ENCODE measurements at regions not wholly inside any gene's neighbourhood (a gene's known extent, or its start where the extent isn't known, plus 50 kb on each side); places are given as distances from the start of the nearest gene placed in this dataset.

GRCh38 chr3:30154853-30155252, 451.5 kb upstream of the TGFBR2 start:
- no peaks in the 10 kb centered on the region for H4K20me1 ChIP-seq (ENCODE audit: low read depth, low read length)
- no peak overlapping the region for H2AFZ ChIP-seq (ENCODE audit: low read depth, low read length, severe bottlenecking)
- no peak overlapping the region for H3K27ac ChIP-seq (ENCODE audit: low read depth, low read length)
- no peaks in the 10 kb centered on the region for H3K79me2 ChIP-seq (ENCODE audit: insufficient read depth, low read length)
- no peaks in the 10 kb centered on the region for H3F3A ChIP-seq (ENCODE audit: insufficient read depth)
- H3K36me3 ChIP-seq (ENCODE audit: low read length) = no peaks in the 10 kb centered on the region
- H3K9ac ChIP-seq (ENCODE audit: low read length) = no peak overlapping the region
- no peaks in the 10 kb centered on the region for H3K9me3 ChIP-seq (ENCODE audit: insufficient read depth, low read length)
- H3K9me2 ChIP-seq (replicated peaks; ENCODE audit: insufficient read depth, low read length) = no peaks in the 10 kb centered on the region
- no peak overlapping the region for H3K4me3 ChIP-seq (ENCODE audit: insufficient read depth, low read length, poor library complexity, severe bottlenecking)
- no peaks in the 10 kb centered on the region for H3K27me3 ChIP-seq (ENCODE audit: low read length)
- TF ChIP-seq, protein P1, sequence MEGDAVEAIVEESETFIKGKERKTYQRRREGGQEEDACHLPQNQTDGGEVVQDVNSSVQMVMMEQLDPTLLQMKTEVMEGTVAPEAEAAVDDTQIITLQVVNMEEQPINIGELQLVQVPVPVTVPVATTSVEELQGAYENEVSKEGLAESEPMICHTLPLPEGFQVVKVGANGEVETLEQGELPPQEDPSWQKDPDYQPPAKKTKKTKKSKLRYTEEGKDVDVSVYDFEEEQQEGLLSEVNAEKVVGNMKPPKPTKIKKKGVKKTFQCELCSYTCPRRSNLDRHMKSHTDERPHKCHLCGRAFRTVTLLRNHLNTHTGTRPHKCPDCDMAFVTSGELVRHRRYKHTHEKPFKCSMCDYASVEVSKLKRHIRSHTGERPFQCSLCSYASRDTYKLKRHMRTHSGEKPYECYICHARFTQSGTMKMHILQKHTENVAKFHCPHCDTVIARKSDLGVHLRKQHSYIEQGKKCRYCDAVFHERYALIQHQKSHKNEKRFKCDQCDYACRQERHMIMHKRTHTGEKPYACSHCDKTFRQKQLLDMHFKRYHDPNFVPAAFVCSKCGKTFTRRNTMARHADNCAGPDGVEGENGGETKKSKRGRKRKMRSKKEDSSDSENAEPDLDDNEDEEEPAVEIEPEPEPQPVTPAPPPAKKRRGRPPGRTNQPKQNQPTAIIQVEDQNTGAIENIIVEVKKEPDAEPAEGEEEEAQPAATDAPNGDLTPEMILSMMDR (IDR thresholded peaks at IDR 0.05; ENCODE audit: insufficient read depth, low read length, poor library complexity, severe bottlenecking) = no peak
- TF ChIP-seq EZH2phosphoT487 (conservative IDR thresholded peaks at IDR 0.05; ENCODE audit: low read length) = no peak
- no peak overlapping the region for H3K4me2 ChIP-seq (ENCODE audit: low read depth, low read length, poor library complexity, severe bottlenecking)

DNA sequence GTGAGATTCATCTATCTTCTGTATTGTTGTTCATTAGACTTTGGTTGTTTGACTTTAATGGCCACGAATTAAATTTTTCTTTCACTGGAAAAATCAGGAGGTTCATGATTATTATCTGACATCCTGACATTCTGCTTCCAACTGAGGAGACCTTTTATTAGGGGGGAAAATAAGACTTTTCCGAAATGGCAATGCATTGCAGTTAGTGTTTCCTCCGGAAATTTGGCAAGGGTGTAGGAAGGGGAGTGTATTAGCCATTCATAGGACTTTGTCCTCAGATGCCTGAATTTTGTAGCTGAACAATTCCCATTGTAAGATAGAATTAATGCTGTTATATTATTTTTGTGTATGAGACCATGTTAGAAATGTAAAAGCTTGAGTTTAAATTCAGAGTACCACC, 450.6 kb upstream of the TGFBR2 start:
- Histone ChIP-seq H3K27ac (ENCODE audit: low read depth, low read length) (no peak overlapping the region), H3F3A (ENCODE audit: insufficient read depth) (no peaks in the 10 kb centered on the region)
- TF ChIP-seq EZH2phosphoT487 (conservative IDR thresholded peaks at IDR 0.05; ENCODE audit: low read length) = no peak

GRCh38 chr3:30156586-30157498, 449.6 kb upstream of the TGFBR2 start:
- Histone ChIP-seq H2AFZ (ENCODE audit: low read depth, low read length, severe bottlenecking) (no peak overlapping the region), H3K4me3 (ENCODE audit: insufficient read depth, low read length, poor library complexity, severe bottlenecking) (no peak overlapping the region), H3K9me3 (ENCODE audit: insufficient read depth, low read length) (no peaks in the 10 kb centered on the region), H3K27me3 (ENCODE audit: low read length) (no peaks in the 10 kb centered on the region), H3F3A (ENCODE audit: insufficient read depth) (no peaks in the 10 kb centered on the region), H3K36me3 (ENCODE audit: low read length) (no peaks in the 10 kb centered on the region), H4K20me1 (ENCODE audit: low read depth, low read length) (no peaks in the 10 kb centered on the region), H3K27ac (ENCODE audit: low read depth, low read length) (no peak overlapping the region), H3K79me2 (ENCODE audit: insufficient read depth, low read length) (no peaks in the 10 kb centered on the region), H3K9ac (ENCODE audit: low read length) (no peak overlapping the region), H3K4me2 (ENCODE audit: low read depth, low read length, poor library complexity, severe bottlenecking) (no peak overlapping the region), H3K9me2 (replicated peaks; ENCODE audit: insufficient read depth, low read length) (no peaks in the 10 kb centered on the region)
- TF ChIP-seq, protein P1 (IDR thresholded peaks at IDR 0.05; ENCODE audit: insufficient read depth, low read length, poor library complexity, severe bottlenecking) = no peak
- no peak for TF ChIP-seq EZH2phosphoT487 (conservative IDR thresholded peaks at IDR 0.05; ENCODE audit: low read length)

More for the DNA sequence above, 450.6 kb upstream of the TGFBR2 start:
- Histone ChIP-seq H3K9me3 (ENCODE audit: insufficient read depth, low read length) (no peaks in the 10 kb centered on the region), H3K9me2 (replicated peaks; ENCODE audit: insufficient read depth, low read length) (no peaks in the 10 kb centered on the region), H3K4me3 (ENCODE audit: insufficient read depth, low read length, poor library complexity, severe bottlenecking) (no peak overlapping the region), H2AFZ (ENCODE audit: low read depth, low read length, severe bottlenecking) (no peak overlapping the region), H3K79me2 (ENCODE audit: insufficient read depth, low read length) (no peaks in the 10 kb centered on the region), H4K20me1 (ENCODE audit: low read depth, low read length) (no peaks in the 10 kb centered on the region), H3K36me3 (ENCODE audit: low read length) (no peaks in the 10 kb centered on the region), H3K27me3 (ENCODE audit: low read length) (no peaks in the 10 kb centered on the region), H3K4me2 (ENCODE audit: low read depth, low read length, poor library complexity, severe bottlenecking) (no peak overlapping the region), H3K9ac (ENCODE audit: low read length) (no peak overlapping the region)

DNA sequence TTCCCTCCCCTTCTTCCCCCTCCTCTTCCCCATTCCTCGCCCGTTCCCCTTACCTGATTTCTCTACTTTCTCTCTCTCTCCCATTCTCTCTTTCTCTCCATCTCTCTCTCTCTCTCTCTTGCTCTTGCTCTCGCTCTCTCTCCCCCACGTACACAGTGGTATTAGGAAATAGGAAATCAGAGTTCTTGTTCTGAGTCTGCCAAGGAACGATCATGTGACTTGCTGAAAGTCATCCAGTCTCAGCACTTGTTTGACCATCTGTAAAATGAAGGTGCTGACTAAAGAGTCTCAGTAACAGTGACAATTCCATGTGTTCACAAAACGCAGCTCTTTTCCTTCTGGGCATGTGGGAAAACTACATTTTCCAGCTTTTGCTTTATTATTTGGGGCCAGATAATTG, 445.0 kb upstream of the TGFBR2 start:
- Histone ChIP-seq H3K36me3 (ENCODE audit: low read length) (no peaks in the 10 kb centered on the region), H3K9me2 (replicated peaks; ENCODE audit: insufficient read depth, low read length) (no peaks in the 10 kb centered on the region), H3K27ac (ENCODE audit: low read depth, low read length) (no peak overlapping the region), H2AFZ (ENCODE audit: low read depth, low read length, severe bottlenecking) (no peak overlapping the region), H4K20me1 (ENCODE audit: low read depth, low read length) (no peaks in the 10 kb centered on the region), H3F3A (ENCODE audit: insufficient read depth) (no peaks in the 10 kb centered on the region), H3K9me3 (ENCODE audit: insufficient read depth, low read length) (no peaks in the 10 kb centered on the region), H3K4me3 (ENCODE audit: insufficient read depth, low read length, poor library complexity, severe bottlenecking) (no peak overlapping the region), H3K9ac (ENCODE audit: low read length) (no peak overlapping the region), H3K4me2 (ENCODE audit: low read depth, low read length, poor library complexity, severe bottlenecking) (no peak overlapping the region), H3K79me2 (ENCODE audit: insufficient read depth, low read length) (no peaks in the 10 kb centered on the region), H3K27me3 (ENCODE audit: low read length) (no peaks in the 10 kb centered on the region)
- TF ChIP-seq, protein P1 (IDR thresholded peaks at IDR 0.05; ENCODE audit: insufficient read depth, low read length, poor library complexity, severe bottlenecking) = no peak
- TF ChIP-seq EZH2phosphoT487 (conservative IDR thresholded peaks at IDR 0.05; ENCODE audit: low read length) = no peak

Measured in SU-DHL-6 (cell line).